K562 (cell line): ENCODE measurements at regions not wholly inside any gene's neighbourhood (a gene's known extent, or its start where the extent isn't known, plus 50 kb on each side); places are given as distances from the start of the nearest gene placed in this dataset.

ENCODE experiments used
- ATAC-seq: fragments of 200-7000 bp; cut with Tn5 transposase; 3 replicates; pipeline ENCODE4 v1.9.1; 2020; ENCODE audit warnings: moderate library complexity
- BruUV-seq: library from RNA; stranded (reverse); fragments of 400-500 nt; replicated peaks from 2 replicates; lab custom pipeline; 2021; lab: Mats Ljungman, UMichigan
- CTCF ChIA-PET: fragments of 300-600 bp; formaldehyde crosslinking; extraction: SDS; loops from one replicate; lab custom pipeline; 2021; ENCODE audit warnings: low intra/inter-chr PET ratio; lab: Yijun Ruan, JAX
- POLR2A ChIA-PET: fragments of 300-600, 350-650 bp; sonication (Branson Sonifier 250); formaldehyde crosslinking; extraction: SDS; loops from one replicate; lab custom pipeline; 2021; ENCODE audit warnings: antibody characterized with exemption, inconsistent platforms; lab: Yijun Ruan, JAX
- DNase-seq, 4 experiments: peaks; one replicate each; pipeline versions ENCODE4 v3.0.0 to v3.0.0-alpha.2; 2011 to 2018; ENCODE audit warnings: low spot score in 3 of 4, mixed read lengths in 3 of 4; ENCODE audit errors: extremely low read depth in 1 of 4
- FAIRE-seq: peaks from 2 replicates; lab custom pipeline; 2011; peaks lifted over from hg19 to GRCh38; lab: Jason Lieb, UNC
- H2AFZ ChIP-seq: 2 replicates; pipeline ENCODE4 v1.6.0; 2011; ENCODE audit warnings: low read depth, low read length, control low read depth, inconsistent platforms
- H3K27ac ChIP-seq: fragments of 200-600 bp; 3 replicates; pipeline ENCODE4 v1.8.0; 2011; ENCODE audit warnings: low read depth, mild to moderate bottlenecking, control low read depth, inconsistent platforms, low read length, moderate library complexity, mixed read lengths; ENCODE audit errors: extremely low read depth
- H3K27me3 ChIP-seq, 2 experiments: fragments of 300-600 bp in 1 of 2; 2 replicates in 1 of 2; 3 replicates in 1 of 2; pipeline versions ENCODE4 v1.6.0 to v1.8.0; 2011; ENCODE audit warnings: inconsistent platforms in 2 of 2, low read length in 2 of 2, mild to moderate bottlenecking in 1 of 2, mixed read lengths in 1 of 2, moderate library complexity in 1 of 2; ENCODE audit not compliant: control insufficient read depth in 2 of 2, insufficient read depth in 2 of 2
- H3K36me3 ChIP-seq: fragments of 300-600 bp; 3 replicates; pipeline ENCODE4 v1.8.0; 2011; ENCODE audit warnings: mild to moderate bottlenecking, low read length, inconsistent platforms; ENCODE audit not compliant: control insufficient read depth, insufficient read depth
- H3K4me1 ChIP-seq, 2 experiments: fragments of 200-600 bp in 1 of 2; replicated peaks in 1 of 2; 2 replicates in 1 of 2; 3 replicates in 1 of 2; pipeline versions ENCODE4 v1.5.1 to v1.8.0; 2011; ENCODE audit warnings: inconsistent platforms in 2 of 2, low read length in 2 of 2, mild to moderate bottlenecking in 1 of 2, mixed read lengths in 1 of 2, moderate library complexity in 1 of 2; ENCODE audit not compliant: control insufficient read depth in 2 of 2, insufficient read depth in 2 of 2
- H3K4me2 ChIP-seq: 2 replicates; pipeline ENCODE4 v1.6.1; 2011; ENCODE audit warnings: low read length, control low read depth, inconsistent platforms, mixed read lengths; ENCODE audit not compliant: insufficient read depth
- H3K4me3 ChIP-seq: fragments of 200-600 bp; sonication (generic), shearing (Covaris generic); 2 replicates; pipeline ENCODE4 v1.5.1; 2016; ENCODE audit warnings: control low read depth, inconsistent platforms
- H3K79me2 ChIP-seq: fragments of 200-600 bp; 3 replicates; pipeline ENCODE4 v1.8.0; 2011; ENCODE audit warnings: low read length, inconsistent platforms; ENCODE audit not compliant: control insufficient read depth, insufficient read depth
- H3K9ac ChIP-seq, 2 experiments: 2 replicates each; pipeline versions ENCODE4 v1.6.0 to v1.6.1; 2011; ENCODE audit warnings: low read depth in 2 of 2, low read length in 2 of 2, control low read depth in 1 of 2, inconsistent platforms in 1 of 2, mild to moderate bottlenecking in 1 of 2, mixed read lengths in 1 of 2; ENCODE audit not compliant: insufficient read depth in 1 of 2
- H3K9me1 ChIP-seq: one replicate; pipeline ENCODE4 v1.6.0; 2011; ENCODE audit warnings: inconsistent platforms, mild to moderate bottlenecking, low read length, moderate library complexity; ENCODE audit not compliant: control insufficient read depth, insufficient read depth
- H3K9me3 ChIP-seq: replicated peaks from 2 replicates; pipeline ENCODE4 v1.5.1; 2011; ENCODE audit warnings: low read depth, low read length, inconsistent platforms; ENCODE audit not compliant: control insufficient read depth, insufficient read depth
- H4K20me1 ChIP-seq: replicated peaks from 2 replicates; pipeline ENCODE4 v1.6.1; 2011; ENCODE audit warnings: low read length, inconsistent platforms, mixed read lengths; ENCODE audit not compliant: control insufficient read depth, insufficient read depth
- GABPB1 ChIP-seq: sonication (generic); formaldehyde crosslinking; IDR thresholded peaks from 2 replicates; pipeline ENCODE4 v1.8.0; 2022; ENCODE audit warnings: mild to moderate bottlenecking, missing genetic modification reagents
- GTF2F1 ChIP-seq: IDR thresholded peaks from 2 replicates; pipeline ENCODE4 v1.6.1; 2011; ENCODE audit warnings: low read depth, low read length, improper control_type of control experiment
- HOXB6 ChIP-seq: fragments of 250-450 bp; sonication (Bioruptor Pico); IDR thresholded peaks from 2 replicates; pipeline ENCODE4 v1.5.1; 2022; ENCODE audit warnings: mild to moderate bottlenecking, borderline replicate concordance
- KAT2B ChIP-seq: IDR thresholded peaks from one replicate; pipeline ENCODE4 v1.6.1; 2012; ENCODE audit warnings: low read depth, mild to moderate bottlenecking, control low read depth, inconsistent platforms, low read length, moderate library complexity
- KDM5B ChIP-seq: fragments of 200-600 bp; sonication (generic); IDR thresholded peaks from 2 replicates; pipeline ENCODE4 v1.6.1; 2012; ENCODE audit warnings: low read depth, mild to moderate bottlenecking, moderate library complexity, low read length, control low read depth, inconsistent platforms; ENCODE audit not compliant: insufficient replicate concordance
- MCM5 ChIP-seq: fragments of 450-650 bp; IDR thresholded peaks from 2 replicates; pipeline ENCODE4 v1.6.1; 2016; ENCODE audit warnings: low read depth
- ZFP30 ChIP-seq: fragments of 250-450 bp; sonication (Bioruptor Pico); IDR thresholded peaks from 2 replicates; pipeline ENCODE4 v1.8.0; 2022; ENCODE audit warnings: moderate library complexity, mild to moderate bottlenecking, inconsistent platforms, borderline replicate concordance
- WGBS: fragments of 100-300 bp; shearing (Covaris generic); methylation state at CpG from one replicate; pipeline ENCODE4 v1.1.6; 2016; ENCODE audit warnings: low coverage, mixed read lengths; ENCODE audit not compliant: insufficient coverage; ENCODE audit errors: missing lambda C conversion rate; 5-methylcytosine and 5-hydroxymethylcytosine counted together
- in situ Hi-C: fragments of 300-500 bp; cut with MboI; formaldehyde crosslinking; loops from 4 replicates; pipeline ENCODE4 v1.15.0; 2018; ENCODE audit warnings: inconsistent platforms, mixed read lengths
- intact Hi-C: fragments of 100-400 bp; cut with micrococcal nuclease; formaldehyde crosslinking; loops from 2 replicates; pipeline ENCODE4 v1.14.2; 2022
- TF ChIP-seq, protein P1 (sequence below): fragments of 250-450 bp; sonication (Bioruptor Pico); IDR thresholded peaks from 2 replicates; pipeline ENCODE4 v1.8.0; 2022; ENCODE audit warnings: inconsistent platforms, mild to moderate bottlenecking, moderate library complexity, borderline replicate concordance

DNA sequence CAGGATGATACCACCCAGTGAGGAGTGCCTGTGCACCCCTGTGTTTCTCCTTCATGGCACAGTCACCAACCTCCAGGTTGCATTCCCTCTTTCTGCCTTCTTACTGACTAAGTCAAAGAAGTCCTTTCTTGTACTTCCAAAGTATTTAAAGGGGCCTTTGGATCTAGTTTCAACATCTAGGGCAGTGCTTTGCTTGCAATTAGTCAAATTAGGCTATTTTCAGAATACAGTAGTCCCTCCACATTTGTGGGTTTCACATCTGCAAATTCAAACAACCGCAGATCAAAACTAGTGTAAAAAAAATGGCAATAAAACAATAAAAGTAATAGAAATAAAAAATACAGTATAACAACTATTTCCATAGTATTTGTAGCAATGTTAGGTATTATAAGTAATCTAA lies 333.9 kb upstream of the SEMA6A start:
- no peak overlapping the region for H3K4me3 ChIP-seq
- no peak for ATAC-seq
- no peak for FAIRE-seq
- H3K4me1 ChIP-seq, result no peaks in the 10 kb centered on the region
- H3K9me1 ChIP-seq, result no peaks in the 10 kb centered on the region
- no peaks in the 10 kb centered on the region for H4K20me1 ChIP-seq
- in situ Hi-C loops, result no loop called here
- DNase-seq, result no peak
- POLR2A ChIA-PET, result no interaction called here
- H3K27me3 ChIP-seq, result no peaks in the 10 kb centered on the region
- no TSS peak for BruUV-seq
- H3K79me2 ChIP-seq, result no peaks in the 10 kb centered on the region
- no peak overlapping the region for H3K4me2 ChIP-seq
- no peak for TF ChIP-seq KDM5B
- TF ChIP-seq GABPB1, result no peak
- TF ChIP-seq HOXB6 (CRISPR knock-in tag), result no peak
- TF ChIP-seq MCM5, result no peak
- no peak for TF ChIP-seq ZFP30 (CRISPR knock-in tag)
- no peak for TF ChIP-seq GTF2F1
- TF ChIP-seq KAT2B, result no peak
- TF ChIP-seq, protein P1, sequence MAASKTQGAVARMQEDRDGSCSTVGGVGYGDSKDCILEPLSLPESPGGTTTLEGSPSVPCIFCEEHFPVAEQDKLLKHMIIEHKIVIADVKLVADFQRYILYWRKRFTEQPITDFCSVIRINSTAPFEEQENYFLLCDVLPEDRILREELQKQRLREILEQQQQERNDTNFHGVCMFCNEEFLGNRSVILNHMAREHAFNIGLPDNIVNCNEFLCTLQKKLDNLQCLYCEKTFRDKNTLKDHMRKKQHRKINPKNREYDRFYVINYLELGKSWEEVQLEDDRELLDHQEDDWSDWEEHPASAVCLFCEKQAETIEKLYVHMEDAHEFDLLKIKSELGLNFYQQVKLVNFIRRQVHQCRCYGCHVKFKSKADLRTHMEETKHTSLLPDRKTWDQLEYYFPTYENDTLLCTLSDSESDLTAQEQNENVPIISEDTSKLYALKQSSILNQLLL (CRISPR knock-in tag), result no peak
- no peak overlapping the region for H3K27ac ChIP-seq
- H3K9me3 ChIP-seq, result no peaks in the 10 kb centered on the region
- no peak overlapping the region for H2AFZ ChIP-seq
- H3K9ac ChIP-seq, result no peak overlapping the region
- H3K36me3 ChIP-seq, result no peaks in the 10 kb centered on the region
- CTCF ChIA-PET, result no interaction called here
- WGBS, result 5% methylated on average over 1 of the region's 1 CpG
- intact Hi-C loops, result no loop called here
